HG02885 (cell line): ENCODE measurements at regions not wholly inside any gene's neighbourhood (a gene's known extent, or its start where the extent isn't known, plus 50 kb on each side); places are given as distances from the start of the nearest gene placed in this dataset.
A peak's percentile ranks its signal among the peaks of the same experiment; 100 is the strongest.

Experiments
- ATAC-seq: cut with Tn5 transposase; IDR thresholded peaks from one replicate; pipeline ENCODE4 v1.9.1; 2021; ENCODE audit warnings: mild to moderate bottlenecking; ENCODE audit not compliant: unreplicated experiment, poor library complexity

DNA sequence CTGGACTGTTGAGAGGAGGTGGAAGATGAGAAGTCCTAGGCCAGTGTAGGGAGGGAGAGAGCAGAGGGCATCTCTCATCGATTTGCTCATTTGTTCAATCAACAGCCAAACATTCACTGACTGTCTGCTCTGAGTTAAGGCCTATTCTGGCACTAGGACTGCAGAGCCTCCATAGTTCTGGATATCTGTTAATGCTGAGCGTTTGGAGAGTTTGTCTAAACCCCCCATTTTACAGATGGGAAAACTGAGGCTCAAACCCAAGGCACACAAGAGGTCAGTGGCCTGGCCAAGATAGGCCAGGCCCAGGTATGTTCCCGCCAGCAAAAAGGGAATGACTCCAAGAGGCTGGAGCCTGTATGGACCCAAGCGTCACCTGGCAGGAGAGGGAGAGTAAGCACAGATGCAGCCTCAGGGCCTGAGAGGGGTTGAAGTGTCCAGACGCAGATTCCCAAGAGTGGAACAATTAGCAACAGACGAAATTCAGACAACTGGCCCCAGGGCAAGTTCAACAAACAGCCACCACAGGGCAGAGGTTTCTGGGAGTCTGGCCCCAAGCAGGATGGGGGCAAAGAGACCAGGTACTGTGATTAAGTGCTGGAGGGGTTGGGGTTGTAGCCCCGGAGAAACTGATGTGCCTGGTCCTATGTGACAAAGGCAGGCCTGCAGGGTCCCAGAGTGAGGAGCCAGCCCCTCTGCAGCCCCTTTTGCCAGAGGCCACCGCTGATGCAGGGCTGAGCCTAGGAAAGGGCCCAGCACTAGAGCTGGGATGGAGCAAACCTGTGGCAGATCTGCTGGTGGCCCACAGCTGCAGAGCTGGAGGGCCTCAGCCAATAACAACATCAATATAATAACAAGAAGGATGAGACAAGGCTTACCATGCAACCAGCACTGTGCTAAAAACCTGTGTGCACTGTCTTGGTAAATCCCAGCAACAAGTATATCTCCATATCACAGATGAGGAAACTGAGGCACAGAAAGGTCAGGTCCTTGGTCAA is 245.1 kb upstream of the TLE3 start:
- ATAC-seq: no peak

DNA sequence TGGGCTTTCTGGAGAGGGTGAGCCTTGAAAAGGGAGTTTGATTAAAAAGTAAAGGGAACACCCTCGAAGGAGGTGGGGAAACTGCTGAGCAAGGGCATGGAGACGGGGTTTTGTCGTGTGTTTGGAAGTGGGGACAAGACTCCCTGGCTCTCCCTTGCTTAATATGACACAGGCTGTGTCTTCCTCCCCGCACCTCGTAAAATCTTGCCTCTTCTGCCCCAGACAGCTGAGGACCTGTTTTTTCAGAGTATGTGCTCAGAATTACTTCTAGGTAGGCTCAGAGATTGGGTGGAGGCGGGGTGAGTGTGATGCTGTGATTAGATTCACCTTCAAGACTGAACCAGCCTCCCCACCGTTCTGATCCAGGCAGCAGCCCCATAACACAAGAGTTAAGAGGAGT is 244.4 kb upstream of the TLE3 start:
- ATAC-seq: no peak

DNA sequence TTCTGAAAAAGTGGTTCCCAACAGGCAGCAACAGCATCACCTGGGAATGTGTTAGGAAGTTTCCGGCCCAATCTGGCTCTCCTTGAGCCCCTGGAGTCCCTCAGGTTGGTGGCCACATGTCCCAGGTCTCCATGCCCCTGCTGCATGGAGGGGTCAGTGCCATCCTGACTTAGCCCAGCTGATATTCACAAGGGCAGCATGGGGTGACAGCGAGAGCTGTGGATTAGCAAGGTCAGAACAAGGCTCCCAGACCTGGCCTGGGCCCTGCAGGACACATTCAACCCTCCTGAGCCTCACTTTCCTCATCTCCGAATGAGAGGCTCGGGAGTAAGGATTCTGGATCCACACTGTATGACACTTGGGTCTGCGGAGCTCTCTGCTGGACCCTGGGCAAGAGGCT is 243.8 kb upstream of the TLE3 start:
- no peak for ATAC-seq

- ATAC-seq: no peak
Observed at GRCh38 chr15:70340494-70340870, 242.8 kb upstream of the TLE3 start.

- ATAC-seq: no peak
Observed at GRCh38 chr15:70339571-70340493, 242.1 kb upstream of the TLE3 start.

DNA sequence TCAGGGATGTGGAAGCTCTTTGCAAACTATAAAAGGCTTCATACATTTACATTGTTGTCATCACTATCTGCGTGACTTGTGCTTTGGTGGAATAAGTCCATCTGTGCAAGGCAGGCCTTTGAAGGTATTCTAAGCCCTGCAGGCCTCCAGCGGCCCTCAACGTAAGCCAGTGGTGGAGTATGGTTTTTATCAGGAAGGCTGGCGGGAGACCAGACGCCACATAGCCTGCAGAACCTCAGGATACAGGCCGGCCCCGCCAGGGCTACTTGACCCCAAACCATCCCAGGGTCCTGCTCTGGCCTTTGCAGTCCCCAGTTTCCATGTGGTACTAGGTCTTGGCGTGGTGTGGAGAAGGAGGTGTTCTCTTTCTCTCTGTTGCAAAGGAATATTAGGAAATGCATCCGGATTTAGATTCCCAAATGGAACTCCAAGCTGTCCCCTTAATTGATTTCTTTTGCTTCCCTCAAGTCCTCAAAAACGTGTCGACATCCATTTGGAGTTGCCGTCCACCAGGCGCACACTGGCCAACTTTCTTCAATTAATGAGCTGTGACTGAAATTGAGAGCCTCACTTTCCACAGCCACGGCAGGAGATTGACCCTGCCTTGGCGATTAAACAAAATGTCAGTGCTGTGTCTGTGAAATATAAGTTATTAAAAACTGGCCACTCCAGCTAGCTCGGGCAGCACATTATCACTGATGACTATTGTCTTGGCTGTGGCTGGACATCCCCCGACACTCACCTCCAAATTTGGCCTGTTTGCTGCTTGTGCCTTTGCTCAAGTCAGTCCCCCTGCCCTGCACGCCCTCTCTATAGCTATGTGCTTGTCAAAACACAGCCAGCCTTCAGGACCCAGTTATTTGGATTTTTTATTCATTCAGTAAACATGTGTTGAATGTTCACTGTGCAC is 239.8 kb upstream of the TLE3 start:
- no peak for ATAC-seq

- ATAC-seq: no peak
Observed at GRCh38 chr15:70336425-70337009, 238.8 kb upstream of the TLE3 start.

DNA sequence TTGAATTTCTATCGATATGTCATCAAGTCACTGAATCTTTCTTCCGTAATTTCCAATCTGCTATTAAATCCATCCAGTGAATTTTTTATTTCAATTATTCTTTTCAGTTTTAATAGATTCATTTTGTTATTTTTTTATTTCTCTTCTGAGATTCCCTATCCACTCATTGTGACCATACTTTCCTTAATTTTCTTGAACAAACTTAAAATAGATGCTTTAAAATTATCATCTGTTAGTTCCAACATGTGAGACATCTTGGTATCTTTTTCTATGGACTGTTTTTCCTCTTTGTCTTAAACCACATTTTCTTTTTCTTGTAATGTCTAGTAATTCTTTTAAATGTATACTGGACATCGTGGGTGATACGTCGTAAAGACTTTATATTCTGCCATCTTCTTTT is 236.6 kb upstream of the TLE3 start:
- no peak for ATAC-seq

DNA sequence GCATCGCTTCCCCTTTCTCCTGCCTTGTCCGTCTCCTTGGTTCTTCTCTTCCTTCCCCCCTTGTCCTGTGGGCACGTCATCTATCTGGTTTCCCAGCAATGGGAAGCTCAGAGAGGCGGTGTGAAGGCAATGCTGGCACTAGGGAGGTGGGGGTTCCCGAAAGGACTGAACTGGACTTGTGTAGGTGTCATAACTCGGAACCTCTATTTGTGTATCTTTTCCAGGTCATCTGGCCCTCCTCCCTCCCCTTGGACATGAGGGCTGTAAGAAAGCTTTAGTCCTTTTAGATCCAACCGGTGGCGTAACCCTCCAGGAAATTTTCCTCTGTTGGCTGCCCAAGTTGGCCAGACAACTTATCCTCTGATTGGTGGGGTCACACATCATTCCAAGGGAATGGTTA is 231.5 kb upstream of the TLE3 start:
- ATAC-seq: no peak

- no peak for ATAC-seq
Observed at GRCh38 chr15:70328679-70329115, 231.0 kb upstream of the TLE3 start.

DNA sequence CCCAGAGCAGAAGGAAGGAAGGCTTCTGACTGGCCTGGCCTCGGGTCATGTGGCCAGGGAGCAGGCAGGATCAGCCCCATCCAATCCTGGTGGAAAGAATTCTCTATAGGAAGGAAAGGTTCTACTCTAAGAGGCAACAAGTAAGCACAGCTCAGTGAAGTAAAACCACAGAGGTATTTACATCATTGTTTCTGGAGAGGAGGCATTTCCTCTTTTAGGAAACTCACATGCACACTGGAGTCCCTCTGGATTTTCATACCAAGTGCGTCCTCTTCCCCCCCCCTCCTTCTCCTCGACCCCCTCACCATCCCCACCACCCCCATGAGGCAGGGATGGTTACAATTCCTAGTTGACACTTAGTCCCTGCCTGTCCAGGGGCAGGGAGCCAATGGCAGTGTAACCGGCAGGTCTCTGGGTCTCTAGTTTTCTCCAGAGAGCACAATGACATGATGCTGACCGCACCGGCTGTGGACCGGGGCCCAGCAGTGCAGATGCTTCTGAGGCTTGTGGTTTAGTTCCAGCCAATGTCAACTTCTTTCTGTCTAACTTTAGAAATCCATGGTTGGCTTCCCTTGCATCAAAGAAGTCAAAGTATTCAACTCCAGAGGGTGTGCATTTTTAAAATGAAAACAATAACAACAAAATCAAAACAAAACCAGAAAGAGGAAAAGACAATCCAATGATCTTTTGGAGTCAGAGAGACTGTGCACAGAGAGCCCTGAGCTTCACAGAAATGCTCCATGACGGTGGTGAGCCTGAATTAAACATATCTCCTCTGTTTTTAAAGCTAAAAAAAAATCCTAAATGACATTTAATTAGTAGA is 230.3 kb upstream of the TLE3 start:
- peak; percentile 58 for ATAC-seq

DNA sequence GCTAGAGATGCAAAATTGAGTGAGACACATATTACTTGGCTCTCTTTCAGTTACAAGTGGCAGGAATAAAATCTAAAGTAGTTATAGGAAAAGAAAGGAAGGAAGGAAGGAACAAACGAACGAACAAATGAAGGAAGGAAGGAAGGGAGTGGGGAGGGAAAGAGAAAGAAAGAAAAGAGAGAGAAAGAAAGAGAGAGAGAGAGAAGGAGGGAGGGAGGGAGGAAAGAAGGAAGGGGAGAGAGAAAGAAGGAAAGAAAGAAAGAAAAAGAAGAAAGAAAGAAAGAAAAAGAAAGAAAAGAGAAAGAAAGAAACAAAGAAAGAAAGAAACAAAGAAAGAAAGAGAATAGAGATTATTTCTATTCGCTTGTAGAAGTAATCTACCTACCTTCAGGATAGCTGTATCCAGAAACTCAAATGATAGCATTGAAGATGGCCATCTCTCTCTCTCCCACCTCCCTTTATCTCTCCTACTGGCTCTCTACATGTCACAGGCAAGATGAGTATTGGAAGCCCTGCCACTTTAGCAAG is 229.7 kb upstream of the TLE3 start:
- ATAC-seq: no peak

- no peak for ATAC-seq
Observed at GRCh38 chr15:70324001-70324974, 226.6 kb upstream of the TLE3 start.

DNA sequence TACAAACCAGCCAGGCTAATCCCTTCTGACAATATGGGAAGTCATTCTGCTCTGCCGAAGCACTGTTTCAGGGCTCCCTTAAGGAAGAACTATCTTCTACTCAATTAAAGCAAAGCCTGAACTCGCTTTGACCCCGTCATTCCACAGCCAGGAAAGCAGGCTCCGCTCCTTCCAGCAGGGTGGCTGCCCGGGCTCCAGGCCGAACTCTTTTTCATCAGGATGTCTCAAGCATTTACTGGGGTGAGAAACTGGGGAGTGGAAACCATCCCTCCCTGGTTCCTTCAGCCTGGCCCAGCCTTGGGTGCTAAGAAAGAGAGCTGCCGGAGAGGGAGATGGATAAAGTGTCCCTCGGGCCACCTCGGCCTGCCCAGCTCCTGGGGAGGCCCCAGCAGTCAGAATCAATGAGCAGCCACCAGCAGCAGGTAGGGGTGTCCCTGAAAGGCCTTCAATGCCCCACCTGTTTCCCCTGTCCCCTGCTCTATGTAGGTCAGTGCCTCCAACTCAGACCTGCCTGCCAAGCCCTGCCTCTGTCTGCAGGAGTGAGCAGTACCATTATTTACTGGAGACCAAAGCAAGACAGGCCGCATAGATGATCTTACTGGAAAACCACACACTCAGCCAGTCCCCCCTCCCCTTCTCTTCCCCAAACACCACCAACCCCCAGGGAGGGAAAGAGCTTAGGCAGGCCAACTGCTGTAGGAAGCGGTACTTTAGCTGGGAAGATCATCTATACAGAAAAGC is 225.6 kb upstream of the TLE3 start:
- no peak for ATAC-seq

GRCh38 chr15:70322051-70322668 is 224.4 kb upstream of the TLE3 start:
- ATAC-seq: no peak

- ATAC-seq: no peak
Observed at GRCh38 chr15:70321172-70321819, 223.6 kb upstream of the TLE3 start.
